ENCODE measurements at regions not wholly inside any gene's neighbourhood (a gene's known extent, or its start where the extent isn't known, plus 50 kb on each side); places are given as distances from the start of the nearest gene placed in this dataset.

GRCh38 chr6:14393910-14394309 is 276.3 kb downstream of the CD83 start:
- TF ChIP-seq, protein P1, sequence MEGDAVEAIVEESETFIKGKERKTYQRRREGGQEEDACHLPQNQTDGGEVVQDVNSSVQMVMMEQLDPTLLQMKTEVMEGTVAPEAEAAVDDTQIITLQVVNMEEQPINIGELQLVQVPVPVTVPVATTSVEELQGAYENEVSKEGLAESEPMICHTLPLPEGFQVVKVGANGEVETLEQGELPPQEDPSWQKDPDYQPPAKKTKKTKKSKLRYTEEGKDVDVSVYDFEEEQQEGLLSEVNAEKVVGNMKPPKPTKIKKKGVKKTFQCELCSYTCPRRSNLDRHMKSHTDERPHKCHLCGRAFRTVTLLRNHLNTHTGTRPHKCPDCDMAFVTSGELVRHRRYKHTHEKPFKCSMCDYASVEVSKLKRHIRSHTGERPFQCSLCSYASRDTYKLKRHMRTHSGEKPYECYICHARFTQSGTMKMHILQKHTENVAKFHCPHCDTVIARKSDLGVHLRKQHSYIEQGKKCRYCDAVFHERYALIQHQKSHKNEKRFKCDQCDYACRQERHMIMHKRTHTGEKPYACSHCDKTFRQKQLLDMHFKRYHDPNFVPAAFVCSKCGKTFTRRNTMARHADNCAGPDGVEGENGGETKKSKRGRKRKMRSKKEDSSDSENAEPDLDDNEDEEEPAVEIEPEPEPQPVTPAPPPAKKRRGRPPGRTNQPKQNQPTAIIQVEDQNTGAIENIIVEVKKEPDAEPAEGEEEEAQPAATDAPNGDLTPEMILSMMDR (IDR thresholded peaks at IDR 0.05), result no peak
- TF ChIP-seq POLR2A (IDR thresholded peaks at IDR 0.05), result no peak

All from upper lobe of left lung (tissue), 4 donors.